HUES6 (cell line): ENCODE measurements at regions not wholly inside any gene's neighbourhood (a gene's known extent, or its start where the extent isn't known, plus 50 kb on each side); places are given as distances from the start of the nearest gene placed in this dataset.
"Not testable (repeated sequence)": the region's sequence is repeated elsewhere in the genome, so short reads cannot be mapped to it uniquely, and the experiment has no call there.

Experiments used
- H3K27ac ChIP-seq: 2 replicates; pipeline ENCODE4 v1.7.0; 2013; ENCODE audit warnings: low read depth, mild to moderate bottlenecking, low read length, inconsistent platforms
- H3K27me3 ChIP-seq: 2 replicates; pipeline ENCODE4 v1.6.1; 2013; ENCODE audit warnings: low read length; ENCODE audit not compliant: control insufficient read depth, insufficient read depth
- H3K36me3 ChIP-seq: 2 replicates; pipeline ENCODE4 v1.6.1; 2013; ENCODE audit warnings: low read length; ENCODE audit not compliant: control insufficient read depth, insufficient read depth
- H3K4me1 ChIP-seq: 2 replicates; pipeline ENCODE4 v1.6.1; 2013; ENCODE audit warnings: low read length; ENCODE audit not compliant: control insufficient read depth, insufficient read depth
- H3K4me3 ChIP-seq: 2 replicates; pipeline ENCODE4 v1.5.1; 2013; ENCODE audit warnings: low read depth, low read length
- H3K9ac ChIP-seq: one replicate; pipeline ENCODE4 v1.6.1; 2013; ENCODE audit warnings: mild to moderate bottlenecking, low read length
- H3K9me3 ChIP-seq: 2 replicates; pipeline ENCODE4 v1.6.1; 2013; ENCODE audit warnings: low read depth, low read length; ENCODE audit not compliant: control insufficient read depth, insufficient read depth

GRCh38 chr6:168916576-168917211, 337.0 kb downstream of the THBS2 start:
- Histone ChIP-seq H3K9me3 (no peaks in the 10 kb centered on the region), H3K4me1 (no peaks in the 10 kb centered on the region), H3K27me3 (no peaks in the 10 kb centered on the region), H3K36me3 (no peaks in the 10 kb centered on the region), H3K27ac (no peak overlapping the region), H3K4me3 (no peak overlapping the region), H3K9ac (no peak overlapping the region)

GRCh38 chr6:168915855-168916254, 337.8 kb downstream of the THBS2 start:
- Histone ChIP-seq H3K4me3 (no peak overlapping the region), H3K27ac (no peak overlapping the region), H3K27me3 (no peaks in the 10 kb centered on the region)

GRCh38 chr6:168915242-168915641, 338.4 kb downstream of the THBS2 start:
- no peaks in the 10 kb centered on the region for H3K4me1 ChIP-seq
- H3K9me3 ChIP-seq = peaks cover 2% of the 10 kb centered on the region; the same call in 1 of the 2 replicates
- no peaks in the 10 kb centered on the region for H3K36me3 ChIP-seq
- no peak overlapping the region for H3K4me3 ChIP-seq
- no peak overlapping the region for H3K9ac ChIP-seq
- no peaks in the 10 kb centered on the region for H3K27me3 ChIP-seq
- H3K27ac ChIP-seq = no peak overlapping the region

More at GRCh38 chr6:168915855-168916254, 337.8 kb downstream of the THBS2 start:
- Histone ChIP-seq H3K36me3 (no peaks in the 10 kb centered on the region), H3K9me3 (no peaks in the 10 kb centered on the region), H3K9ac (no peak overlapping the region), H3K4me1 (no peaks in the 10 kb centered on the region)

- Histone ChIP-seq H3K9me3 (peaks cover 12% of the 10 kb centered on the region; the same call in 1 of the 2 replicates), H3K4me1 (no peaks in the 10 kb centered on the region), H3K4me3 (no peak overlapping the region), H3K9ac (no peak overlapping the region), H3K27me3 (no peaks in the 10 kb centered on the region), H3K36me3 (no peaks in the 10 kb centered on the region), H3K27ac (no peak overlapping the region)
Observed at GRCh38 chr6:168913866-168914469, 339.7 kb downstream of the THBS2 start.

GRCh38 chr6:168913231-168913865, 340.3 kb downstream of the THBS2 start:
- H3K4me3 ChIP-seq, H3K36me3 ChIP-seq, H3K4me1 ChIP-seq, H3K9ac ChIP-seq, H3K27ac ChIP-seq, H3K27me3 ChIP-seq: not testable (repeated sequence)
- peaks cover 12% of the 10 kb centered on the region; the same call in 1 of the 2 replicates for H3K9me3 ChIP-seq

GRCh38 chr6:168909288-168909687, 344.4 kb downstream of the THBS2 start:
- Histone ChIP-seq H3K36me3 (no peaks in the 10 kb centered on the region), H3K27me3 (no peaks in the 10 kb centered on the region), H3K4me1 (peaks cover 11% of the 10 kb centered on the region; the same call in 1 of the 2 replicates)

GRCh38 chr6:168908887-168909286, 344.8 kb downstream of the THBS2 start:
- peaks cover 15% of the 10 kb centered on the region for H3K9me3 ChIP-seq
- H3K27ac ChIP-seq = no peak overlapping the region
- H3K27me3 ChIP-seq = no peaks in the 10 kb centered on the region
- no peaks in the 10 kb centered on the region for H3K36me3 ChIP-seq
- peaks cover 11% of the 10 kb centered on the region; the same call in 1 of the 2 replicates for H3K4me1 ChIP-seq
- H3K9ac ChIP-seq = no peak overlapping the region
- H3K4me3 ChIP-seq = no peak overlapping the region

More at GRCh38 chr6:168909288-168909687, 344.4 kb downstream of the THBS2 start:
- Histone ChIP-seq H3K4me3 (no peak overlapping the region), H3K9ac (no peak overlapping the region), H3K27ac (no peak overlapping the region), H3K9me3 (peaks cover 15% of the 10 kb centered on the region)

GRCh38 chr6:168908166-168908565, 345.5 kb downstream of the THBS2 start:
- peaks cover 15% of the 10 kb centered on the region for H3K9me3 ChIP-seq
- H3K4me1 ChIP-seq = peaks cover 11% of the 10 kb centered on the region; the same call in 1 of the 2 replicates
- H3K27ac ChIP-seq = no peak overlapping the region

GRCh38 chr6:168906391-168906790, 347.3 kb downstream of the THBS2 start:
- Histone ChIP-seq H3K36me3 (no peaks in the 10 kb centered on the region), H3K27me3 (no peaks in the 10 kb centered on the region), H3K4me3 (no peak overlapping the region), H3K27ac (no peak overlapping the region), H3K9me3 (peaks cover 15% of the 10 kb centered on the region), H3K4me1 (peaks cover 11% of the 10 kb centered on the region; the same call in 1 of the 2 replicates), H3K9ac (no peak overlapping the region)

More at GRCh38 chr6:168908166-168908565, 345.5 kb downstream of the THBS2 start:
- Histone ChIP-seq H3K9ac (no peak overlapping the region), H3K4me3 (no peak overlapping the region), H3K27me3 (no peaks in the 10 kb centered on the region), H3K36me3 (no peaks in the 10 kb centered on the region)

GRCh38 chr6:168905451-168906090, 348.1 kb downstream of the THBS2 start:
- Histone ChIP-seq H3K9me3 (peaks cover 15% of the 10 kb centered on the region), H3K27ac (no peak overlapping the region)

More at GRCh38 chr6:168905451-168906090, 348.1 kb downstream of the THBS2 start:
- Histone ChIP-seq H3K9ac (no peak overlapping the region), H3K27me3 (no peaks in the 10 kb centered on the region), H3K4me1 (peaks cover 11% of the 10 kb centered on the region; the same call in 1 of the 2 replicates), H3K36me3 (no peaks in the 10 kb centered on the region), H3K4me3 (no peak overlapping the region)
